ENCODE measurements at regions not wholly inside any gene's neighbourhood (a gene's known extent, or its start where the extent isn't known, plus 50 kb on each side); places are given as distances from the start of the nearest gene placed in this dataset.

DNA sequence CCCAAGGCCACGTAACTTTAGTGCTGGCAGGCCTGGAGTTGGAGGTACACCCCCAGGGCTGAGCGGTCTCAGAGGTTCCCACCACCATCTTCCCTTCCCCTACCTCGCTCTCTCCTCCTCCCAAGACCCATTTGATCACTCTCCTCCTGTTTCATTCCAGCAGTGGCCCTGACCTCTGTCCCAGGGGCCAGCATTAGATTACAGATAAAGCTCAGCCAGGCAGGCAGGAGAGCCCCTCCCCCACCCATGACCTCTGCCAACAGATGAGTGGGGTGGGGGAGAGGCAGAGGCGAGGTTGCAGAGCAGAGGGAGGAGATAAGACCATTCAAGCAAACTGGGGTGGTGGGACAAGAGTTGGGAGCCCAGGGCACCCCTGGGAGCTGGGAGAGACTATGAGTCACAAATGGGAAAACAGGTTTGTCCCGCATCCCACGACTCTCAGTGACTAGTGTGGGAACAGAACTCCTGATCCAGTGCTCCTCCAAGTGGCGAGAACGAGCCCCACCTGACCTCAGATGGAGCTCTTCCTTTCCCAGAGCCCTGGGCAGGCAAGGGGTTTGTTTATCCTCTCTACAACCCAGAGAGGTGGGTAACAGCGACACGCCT lies 367.9 kb downstream of the MN1 start (continued):
- TF ChIP-seq SP1 (IDR thresholded peaks at IDR 0.05; ENCODE audit: low read depth, low read length) = no peak

All from H1 (cell line).